NCI-H69 (cell line): ENCODE measurements at regions not wholly inside any gene's neighbourhood (a gene's known extent, or its start where the extent isn't known, plus 50 kb on each side); places are given as distances from the start of the nearest gene placed in this dataset.

Experiments
- DNase-seq: peaks from one replicate; lab custom pipeline; 2025; lab: John Stamatoyannopoulos, UW

DNA sequence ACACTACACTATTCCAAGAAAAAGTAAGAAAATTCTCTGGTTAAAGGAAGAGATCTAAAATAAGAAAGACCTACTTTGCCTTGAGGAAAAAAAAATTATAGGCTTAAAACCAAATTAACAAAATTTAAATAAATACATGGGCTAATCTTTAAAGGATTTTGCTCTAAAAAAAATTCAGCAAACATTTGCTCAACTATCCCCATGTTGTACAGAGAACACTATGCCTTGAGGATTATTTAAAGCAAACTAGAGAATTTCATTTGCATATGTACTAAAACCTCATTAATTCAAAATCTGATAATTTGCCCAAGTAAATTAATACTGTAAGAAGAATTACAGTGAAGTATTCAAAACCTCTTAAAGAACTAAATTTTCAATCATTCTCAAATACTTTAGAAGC, 71.6 kb upstream of the KCNIP4 start:
- no peak for DNase-seq

DNA sequence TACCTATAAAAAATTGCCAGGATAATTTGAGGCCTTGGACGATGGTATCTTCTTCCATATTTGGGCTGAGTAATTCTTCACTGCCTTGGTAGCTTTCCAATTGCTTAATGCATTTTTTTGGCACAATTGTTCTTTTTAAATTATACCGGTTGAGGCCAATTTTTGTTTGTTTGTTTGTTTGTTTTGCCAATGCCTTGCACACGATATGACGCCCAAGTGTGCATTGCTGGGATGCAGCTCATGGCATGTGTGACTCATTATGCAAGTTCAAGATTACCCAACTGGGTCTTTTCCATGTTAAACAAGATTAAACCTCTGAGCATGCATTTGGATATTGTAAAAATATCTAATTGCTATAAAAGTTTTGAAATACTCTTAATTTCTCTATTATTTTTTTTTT, 71.1 kb upstream of the KCNIP4 start:
- DNase-seq, result no peak

DNA sequence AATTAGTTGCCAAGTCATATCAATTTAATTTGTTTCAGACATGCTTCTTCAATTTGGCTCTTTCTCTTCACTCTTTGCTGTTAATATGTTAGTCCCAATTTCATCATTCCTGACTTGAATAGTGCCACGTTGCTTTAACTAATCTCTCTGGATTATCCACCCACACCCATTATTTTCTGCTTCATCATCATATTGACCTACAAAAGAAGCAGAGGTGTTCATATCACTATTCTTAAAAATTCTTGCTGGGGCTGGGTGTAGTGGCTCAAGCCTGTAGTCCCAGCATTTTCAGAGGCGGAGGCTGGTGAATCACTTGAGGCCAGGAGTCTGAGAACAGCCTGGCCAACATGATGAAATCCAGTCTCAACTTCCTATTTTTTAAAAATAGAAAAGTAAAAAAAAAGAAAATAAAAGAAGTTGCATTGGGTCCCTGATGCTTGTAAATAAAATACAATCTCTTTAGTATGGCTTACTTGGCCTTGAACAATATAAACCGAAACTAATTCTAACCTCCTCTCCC, 65.7 kb upstream of the KCNIP4 start:
- DNase-seq, result no peak

DNA sequence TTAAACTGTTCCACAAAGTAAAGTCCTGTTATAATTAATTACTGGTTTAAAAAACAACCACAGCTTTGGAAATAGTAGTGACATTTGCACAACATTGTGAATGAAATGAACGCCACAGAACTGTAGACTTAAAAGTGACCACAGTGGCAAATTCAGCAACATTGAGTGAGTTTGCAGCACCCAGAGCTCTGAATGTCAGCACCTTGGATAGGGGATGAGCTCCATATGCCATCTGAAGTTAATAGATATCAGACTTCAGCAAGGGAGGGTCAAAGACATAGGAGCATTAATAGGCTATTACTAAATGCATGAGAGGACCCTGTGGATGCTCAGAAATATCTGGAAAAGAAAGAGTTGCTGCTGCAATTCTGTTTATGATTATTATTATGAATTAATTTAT, 55.3 kb upstream of the KCNIP4 start:
- DNase-seq, result no peak
